Urothelium cell line (cell line): ENCODE measurements at regions not wholly inside any gene's neighbourhood (a gene's known extent, or its start where the extent isn't known, plus 50 kb on each side); places are given as distances from the start of the nearest gene placed in this dataset.
A peak's percentile ranks its signal among the peaks of the same experiment; 100 is the strongest.

ENCODE experiments used
- DNase-seq: peaks from one replicate; pipeline ENCODE4 v3.0.0; 2011; ENCODE audit warnings: low spot score, mixed read lengths
- FAIRE-seq: peaks from 2 replicates; lab custom pipeline; 2011; peaks lifted over from hg19 to GRCh38; lab: Jason Lieb, UNC

GRCh38 chr7:106423821-106424475 is 139.2 kb upstream of the NAMPT start:
- FAIRE-seq (no peak), DNase-seq (no peak)

- DNase-seq (no peak), FAIRE-seq (no peak)
Measured at GRCh38 chr7:106423111-106423510, 138.3 kb upstream of the NAMPT start.

- FAIRE-seq (no peak), DNase-seq (peak; percentile 61)
Measured at GRCh38 chr7:106421181-106421762, 136.5 kb upstream of the NAMPT start.

- FAIRE-seq: no peak
Measured at GRCh38 chr7:106420736-106421135, 136.0 kb upstream of the NAMPT start.

GRCh38 chr7:106420210-106420609 is 135.4 kb upstream of the NAMPT start:
- no peak for DNase-seq
- no peak for FAIRE-seq

More at GRCh38 chr7:106420736-106421135, 136.0 kb upstream of the NAMPT start:
- no peak for DNase-seq

GRCh38 chr7:106419455-106420182 is 134.8 kb upstream of the NAMPT start:
- FAIRE-seq (no peak), DNase-seq (no peak)

GRCh38 chr7:106418526-106418925 is 133.7 kb upstream of the NAMPT start:
- no peak for DNase-seq
- FAIRE-seq: no peak

GRCh38 chr7:106418094-106418493 is 133.3 kb upstream of the NAMPT start:
- no peak for DNase-seq
- FAIRE-seq: no peak

- FAIRE-seq (no peak), DNase-seq (no peak)
Measured at GRCh38 chr7:106417273-106417902, 132.6 kb upstream of the NAMPT start.

- FAIRE-seq (no peak), DNase-seq (no peak)
Measured at GRCh38 chr7:106416430-106416829, 131.6 kb upstream of the NAMPT start.

GRCh38 chr7:106415433-106415832 is 130.7 kb upstream of the NAMPT start:
- DNase-seq (no peak), FAIRE-seq (no peak)

- no peak for FAIRE-seq
Measured at GRCh38 chr7:106413446-106413845, 128.7 kb upstream of the NAMPT start.

GRCh38 chr7:106405697-106406141 is 120.9 kb upstream of the NAMPT start:
- FAIRE-seq (no peak), DNase-seq (no peak)

More at GRCh38 chr7:106413446-106413845, 128.7 kb upstream of the NAMPT start:
- DNase-seq: no peak

GRCh38 chr7:106402898-106403297 is 118.1 kb upstream of the NAMPT start:
- no peak for FAIRE-seq
- no peak for DNase-seq

- DNase-seq: no peak
- no peak for FAIRE-seq
Measured at GRCh38 chr7:106400923-106401322, 116.1 kb upstream of the NAMPT start.

GRCh38 chr7:106398786-106399185 is 114.0 kb upstream of the NAMPT start:
- FAIRE-seq (no peak), DNase-seq (no peak)

GRCh38 chr7:106397994-106398393 is 113.2 kb upstream of the NAMPT start:
- DNase-seq (no peak), FAIRE-seq (no peak)

GRCh38 chr7:106394526-106394925 is 109.7 kb upstream of the NAMPT start:
- no peak for DNase-seq
- no peak for FAIRE-seq

- FAIRE-seq: no peak
- no peak for DNase-seq
Measured at GRCh38 chr7:106393564-106394251, 108.9 kb upstream of the NAMPT start.

GRCh38 chr7:106392590-106392989 is 107.8 kb upstream of the NAMPT start:
- DNase-seq (no peak), FAIRE-seq (peak; percentile 42)

- DNase-seq: no peak
- FAIRE-seq: no peak
Measured at GRCh38 chr7:106392144-106392543, 107.4 kb upstream of the NAMPT start.
